GM10248 (cell line): ENCODE measurements at regions not wholly inside any gene's neighbourhood (a gene's known extent, or its start where the extent isn't known, plus 50 kb on each side); places are given as distances from the start of the nearest gene placed in this dataset.

ENCODE experiments used
- CTCF ChIA-PET: fragments of 300-600 bp; sonication (Branson Sonifier 250); formaldehyde crosslinking; extraction: SDS; loops from one replicate; lab custom pipeline; 2021; ENCODE audit warnings: antibody characterized with exemption; lab: Yijun Ruan, JAX
- POLR2A ChIA-PET: fragments of 350-650 bp; sonication (Branson Sonifier 250); formaldehyde crosslinking; extraction: SDS; loops from one replicate; lab custom pipeline; 2020; ENCODE audit warnings: antibody characterized with exemption; lab: Yijun Ruan, JAX
- DNase-seq: peaks from one replicate; pipeline ENCODE4 v3.0.0; 2012; ENCODE audit errors: extremely low spot score
- CTCF ChIP-seq: IDR thresholded peaks from 2 replicates; pipeline ENCODE4 v1.5.1; 2012; ENCODE audit warnings: mild to moderate bottlenecking, low read depth; ENCODE audit errors: extremely low read depth, missing control alignments, control extremely low read depth

GRCh38 chr5:174374206-174374605 lies 328.7 kb downstream of the NSG2 start:
- no peak for DNase-seq
- POLR2A ChIA-PET: no interaction called here
- TF ChIP-seq CTCF: no peak
- CTCF ChIA-PET: no interaction called here

- no peak for TF ChIP-seq CTCF
- DNase-seq: no peak
- ChIA-PET POLR2A (no interaction called here), CTCF (interaction anchor here (1.1 kb wide), 1 partner anchor 10 kb away, joined by 3 read pairs; no protein-coding TSS in a partner anchor)
These were observed 330.6 kb downstream of the NSG2 start for GRCh38 chr5:174376056-174376455.

- TF ChIP-seq CTCF: no peak
- CTCF ChIA-PET: interaction anchor here (1.1 kb wide), 1 partner anchor 11 kb away, joined by 3 read pairs; no protein-coding TSS in a partner anchor
- POLR2A ChIA-PET: no interaction called here
- no peak for DNase-seq
These were observed 331.3 kb downstream of the NSG2 start for GRCh38 chr5:174376726-174377373.

- DNase-seq: no peak
- POLR2A ChIA-PET: no interaction called here
- CTCF ChIA-PET: no interaction called here
- TF ChIP-seq CTCF: no peak
These were observed 332.8 kb downstream of the NSG2 start for GRCh38 chr5:174378121-174378874.

GRCh38 chr5:174380311-174380710 lies 334.8 kb downstream of the NSG2 start:
- no peak for TF ChIP-seq CTCF

GRCh38 chr5:174381241-174381640 lies 335.7 kb downstream of the NSG2 start:
- ChIA-PET CTCF (no interaction called here), POLR2A (no interaction called here)
- no peak for DNase-seq
- no peak for TF ChIP-seq CTCF

More at GRCh38 chr5:174380311-174380710, 334.8 kb downstream of the NSG2 start:
- POLR2A ChIA-PET: no interaction called here
- CTCF ChIA-PET: no interaction called here
- DNase-seq: no peak
